GM12873 (cell line): ENCODE measurements at regions not wholly inside any gene's neighbourhood (a gene's known extent, or its start where the extent isn't known, plus 50 kb on each side); places are given as distances from the start of the nearest gene placed in this dataset.

Source experiments
- CTCF ChIP-seq: IDR thresholded peaks from 2 replicates; pipeline ENCODE4 v1.5.1; 2012; ENCODE audit warnings: low read depth, mild to moderate bottlenecking, moderate library complexity, low read length, control low read depth; ENCODE audit not compliant: insufficient read depth; ENCODE audit errors: missing control alignments

DNA sequence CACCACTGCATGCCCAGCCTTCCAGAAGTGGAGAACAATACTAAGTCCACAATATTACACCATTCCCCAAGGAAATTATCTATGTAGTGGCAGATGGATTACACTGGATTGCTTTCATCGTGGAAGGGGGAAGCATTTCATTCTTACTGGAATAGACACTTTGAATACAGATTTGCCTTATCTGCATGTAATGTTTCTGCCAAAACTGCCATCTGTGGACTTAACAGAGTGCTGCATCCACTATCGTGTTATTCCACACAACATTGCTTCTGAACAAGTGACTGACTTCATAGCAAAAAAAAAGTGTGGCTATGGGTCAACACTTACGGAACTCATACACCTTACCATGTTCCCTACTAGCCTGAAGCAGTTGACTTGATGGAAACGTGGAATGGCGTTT is 536.9 kb downstream of the BRINP1 start:
- TF ChIP-seq CTCF: no peak

DNA sequence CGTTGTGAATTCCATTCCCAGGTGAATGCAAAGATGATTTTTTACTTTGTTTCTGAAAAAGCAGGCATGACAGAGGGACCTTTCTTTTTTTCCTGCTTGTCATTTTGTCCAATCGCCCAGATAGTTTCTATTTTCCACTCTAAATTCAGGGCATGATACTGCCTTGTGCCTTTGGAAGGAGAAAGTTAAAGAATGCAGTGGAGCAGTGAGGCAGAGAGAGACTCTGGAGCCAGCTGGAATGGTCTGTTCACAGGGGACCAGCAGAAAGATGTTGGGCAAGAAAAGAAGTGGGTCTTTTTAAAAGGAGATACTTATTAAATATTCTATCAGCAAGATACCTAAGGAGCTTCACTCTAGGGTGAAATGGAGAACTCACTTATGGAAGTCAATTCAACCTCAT is 532.3 kb downstream of the BRINP1 start:
- TF ChIP-seq CTCF: no peak

DNA sequence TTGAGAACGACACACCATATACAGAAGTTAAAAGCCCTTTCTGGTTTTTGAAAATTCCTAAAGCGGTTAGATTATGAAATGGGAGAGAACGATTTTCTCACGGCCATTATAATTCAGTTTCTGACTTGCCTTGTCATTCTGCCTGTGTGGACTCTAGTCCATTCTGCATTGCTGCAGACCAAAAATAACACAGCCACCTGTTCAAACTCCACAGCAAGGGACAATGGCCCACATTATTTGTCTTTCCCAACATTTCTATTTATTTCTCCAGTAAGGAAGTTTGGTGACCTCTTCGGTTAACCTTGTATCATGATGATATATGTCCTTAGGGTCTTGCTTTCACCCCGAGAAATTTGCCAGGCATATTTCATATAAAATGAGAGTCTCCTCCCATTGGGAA is 497.7 kb downstream of the BRINP1 start:
- TF ChIP-seq CTCF: no peak

DNA sequence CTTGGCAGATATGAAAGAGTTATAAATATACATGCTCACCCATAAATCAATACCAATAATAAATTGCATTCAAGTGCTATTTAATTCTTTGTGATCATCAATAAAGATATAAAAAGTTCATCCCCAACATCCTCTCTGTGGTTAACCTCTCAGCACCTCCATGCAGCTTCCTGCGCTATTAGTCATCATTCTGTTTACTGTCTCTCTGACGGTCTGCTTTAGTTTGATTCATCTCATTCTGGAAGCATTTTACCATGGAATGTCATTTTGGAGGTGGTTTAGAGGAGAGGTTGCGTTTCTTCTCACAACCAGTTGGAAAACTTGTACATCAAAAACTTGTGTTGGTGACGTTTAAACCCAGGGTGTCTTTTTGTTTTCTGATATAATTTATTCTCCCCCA is 486.6 kb downstream of the BRINP1 start:
- TF ChIP-seq CTCF: no peak

GRCh38 chr9:118883411-118883810 is 485.8 kb downstream of the BRINP1 start:
- no peak for TF ChIP-seq CTCF

DNA sequence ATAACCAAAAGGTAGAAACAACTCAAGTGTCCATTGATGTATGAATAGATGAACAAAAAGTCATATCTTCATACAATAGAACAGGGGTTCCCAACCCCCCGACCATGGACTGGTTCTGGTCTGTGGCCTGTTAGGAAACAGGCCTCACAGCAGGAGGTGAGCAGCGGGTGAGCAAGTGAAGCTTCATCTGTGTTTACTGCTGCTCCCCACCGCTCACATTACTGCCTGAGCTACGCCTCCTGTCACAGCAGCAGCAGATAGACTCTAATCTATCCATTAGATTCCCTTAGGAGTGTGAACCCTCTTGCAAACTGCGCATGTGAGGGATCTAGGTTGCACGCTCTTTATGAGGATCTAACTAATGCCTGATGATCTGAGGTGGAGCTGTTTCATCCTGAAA is 478.0 kb downstream of the BRINP1 start:
- no peak for TF ChIP-seq CTCF

DNA sequence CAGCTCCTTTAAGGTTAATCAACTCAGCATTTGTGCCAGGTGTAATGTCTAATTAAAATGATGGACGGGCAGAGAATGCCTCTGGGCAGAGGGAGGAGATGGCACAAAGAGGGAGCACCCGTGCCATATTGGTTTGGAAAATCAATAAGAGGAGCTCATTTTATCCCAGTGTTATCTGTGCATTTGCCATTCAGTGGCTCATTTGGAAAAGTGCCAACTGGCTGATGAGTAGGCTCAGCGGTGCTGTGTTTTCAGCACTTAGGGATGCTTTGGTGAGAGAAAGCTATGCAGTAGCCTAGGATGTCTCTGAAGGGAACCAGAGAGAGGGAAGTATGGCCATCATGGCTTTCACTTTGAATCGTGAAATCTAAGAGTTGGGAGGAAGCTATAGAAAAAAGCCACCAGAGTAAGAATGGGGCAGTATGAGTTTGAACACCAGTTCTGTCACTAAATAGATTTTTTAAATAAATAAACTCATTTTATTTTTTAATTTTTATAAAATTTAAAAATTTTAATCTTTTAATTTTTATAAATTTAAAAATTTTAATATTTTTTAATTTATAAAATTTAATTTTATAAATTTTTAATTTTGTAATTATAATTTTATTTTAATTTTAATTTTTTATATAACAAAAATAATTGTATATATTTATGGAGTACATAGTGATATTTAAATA is 472.8 kb downstream of the BRINP1 start:
- TF ChIP-seq CTCF: no peak
